ENCODE measurements at regions not wholly inside any gene's neighbourhood (a gene's known extent, or its start where the extent isn't known, plus 50 kb on each side); places are given as distances from the start of the nearest gene placed in this dataset.

GRCh38 chr6:146943664-146944063 lies 260.6 kb upstream of the STXBP5 start:
- TF ChIP-seq, protein P1, sequence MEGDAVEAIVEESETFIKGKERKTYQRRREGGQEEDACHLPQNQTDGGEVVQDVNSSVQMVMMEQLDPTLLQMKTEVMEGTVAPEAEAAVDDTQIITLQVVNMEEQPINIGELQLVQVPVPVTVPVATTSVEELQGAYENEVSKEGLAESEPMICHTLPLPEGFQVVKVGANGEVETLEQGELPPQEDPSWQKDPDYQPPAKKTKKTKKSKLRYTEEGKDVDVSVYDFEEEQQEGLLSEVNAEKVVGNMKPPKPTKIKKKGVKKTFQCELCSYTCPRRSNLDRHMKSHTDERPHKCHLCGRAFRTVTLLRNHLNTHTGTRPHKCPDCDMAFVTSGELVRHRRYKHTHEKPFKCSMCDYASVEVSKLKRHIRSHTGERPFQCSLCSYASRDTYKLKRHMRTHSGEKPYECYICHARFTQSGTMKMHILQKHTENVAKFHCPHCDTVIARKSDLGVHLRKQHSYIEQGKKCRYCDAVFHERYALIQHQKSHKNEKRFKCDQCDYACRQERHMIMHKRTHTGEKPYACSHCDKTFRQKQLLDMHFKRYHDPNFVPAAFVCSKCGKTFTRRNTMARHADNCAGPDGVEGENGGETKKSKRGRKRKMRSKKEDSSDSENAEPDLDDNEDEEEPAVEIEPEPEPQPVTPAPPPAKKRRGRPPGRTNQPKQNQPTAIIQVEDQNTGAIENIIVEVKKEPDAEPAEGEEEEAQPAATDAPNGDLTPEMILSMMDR (IDR thresholded peaks at IDR 0.05), result no peak
- no peak for TF ChIP-seq EZH2 (IDR thresholded peaks at IDR 0.05; ENCODE audit: borderline replicate concordance, insufficient read depth, low read depth, low read length, poor library complexity, severe bottlenecking)
- no peak overlapping the region for H2AFZ ChIP-seq (ENCODE audit: insufficient read depth, low read depth, low read length, poor library complexity, severe bottlenecking)
- no peak overlapping the region for H3K4me3 ChIP-seq (ENCODE audit: control extremely low read depth in 1 of 5, extremely low read depth in 1 of 5, insufficient read depth in 1 of 5, low read depth in 2 of 5, low read length in 4 of 5)
- no peaks in the 10 kb centered on the region for H3K27me3 ChIP-seq (replicated peaks in 1 of 4; ENCODE audit: control extremely low read depth in 1 of 4, control insufficient read depth in 3 of 4, insufficient read depth in 4 of 4, low read length in 3 of 4)
- no peaks in the 10 kb centered on the region for H3K4me1 ChIP-seq (ENCODE audit: control insufficient read depth in 2 of 2, insufficient read depth in 2 of 2, low read length in 2 of 2)
- no peaks in the 10 kb centered on the region for H4K20me1 ChIP-seq (ENCODE audit: control insufficient read depth, insufficient read depth, low read length, poor library complexity, severe bottlenecking)
- intact Hi-C loops (cut with micrococcal nuclease), result no loop called here
- ATAC-seq (ENCODE audit: low read depth) (no peak), DNase-seq (no peak)
- no peak overlapping the region for H3K4me2 ChIP-seq (replicated peaks; ENCODE audit: low read depth, low read length, poor library complexity, severe bottlenecking)
- H3K27ac ChIP-seq (ENCODE audit: low read length in 2 of 2), result no peak overlapping the region
- no peaks in the 10 kb centered on the region for H3K9me3 Mint-ChIP-seq (ENCODE audit: insufficient read depth)
- H3K79me2 ChIP-seq (ENCODE audit: control insufficient read depth, insufficient read depth, low read length), result no peaks in the 10 kb centered on the region
- POLR2A ChIA-PET, result no interaction called here
- H3K27ac Mint-ChIP-seq, result no peak overlapping the region
- H3K9me3 ChIP-seq (ENCODE audit: control extremely low read depth in 1 of 3, control insufficient read depth in 2 of 3, insufficient read depth in 1 of 3, low read length in 2 of 3), result peaks cover 0 to 12% (median 0%) of the 10 kb centered on the region in 3 donors
- H3K4me1 Mint-ChIP-seq, result no peaks in the 10 kb centered on the region
- CTCF ChIA-PET, result no interaction called here
- H3K27me3 Mint-ChIP-seq, result peaks cover 16% of the 10 kb centered on the region
- H3K4me3 Mint-ChIP-seq, result no peak overlapping the region
- H3K36me3 ChIP-seq (replicated peaks in 1 of 2; ENCODE audit: control extremely low read depth in 1 of 2, control insufficient read depth in 1 of 2, extremely low read depth in 1 of 2, insufficient read depth in 2 of 2, low read length in 1 of 2), result no peaks in the 10 kb centered on the region
- no peak overlapping the region for H3K9ac ChIP-seq (ENCODE audit: low read length)
- 100% methylated on average over 2 of the region's 4 CpGs for WGBS (ENCODE audit: insufficient coverage)

- H4K20me1 ChIP-seq (ENCODE audit: control insufficient read depth, insufficient read depth, low read length, poor library complexity, severe bottlenecking), result no peaks in the 10 kb centered on the region
- no peak overlapping the region for H3K27ac Mint-ChIP-seq
- H2AFZ ChIP-seq (ENCODE audit: insufficient read depth, low read depth, low read length, poor library complexity, severe bottlenecking), result no peak overlapping the region
These were observed 260.1 kb upstream of the STXBP5 start for GRCh38 chr6:146944077-146944476.

More at GRCh38 chr6:146944077-146944476, 260.1 kb upstream of the STXBP5 start:
- no peaks in the 10 kb centered on the region for H3K27me3 ChIP-seq (replicated peaks in 1 of 4; ENCODE audit: control extremely low read depth in 1 of 4, control insufficient read depth in 3 of 4, insufficient read depth in 4 of 4, low read length in 3 of 4)
- no peak overlapping the region for H3K27ac ChIP-seq (ENCODE audit: low read length in 2 of 2)
- peaks cover 16% of the 10 kb centered on the region for H3K27me3 Mint-ChIP-seq
- no peaks in the 10 kb centered on the region for H3K9me3 Mint-ChIP-seq (ENCODE audit: insufficient read depth)
- DNase-seq, result no peak
- no peak overlapping the region for H3K4me3 Mint-ChIP-seq
- POLR2A ChIA-PET, result no interaction called here
- peaks cover 0 to 12% (median 0%) of the 10 kb centered on the region in 3 donors for H3K9me3 ChIP-seq (ENCODE audit: control extremely low read depth in 1 of 3, control insufficient read depth in 2 of 3, insufficient read depth in 1 of 3, low read length in 2 of 3)
- CTCF ChIA-PET, result no interaction called here
- H3K4me2 ChIP-seq (replicated peaks; ENCODE audit: low read depth, low read length, poor library complexity, severe bottlenecking), result no peak overlapping the region
- no peak overlapping the region for H3K4me3 ChIP-seq (ENCODE audit: control extremely low read depth in 1 of 5, extremely low read depth in 1 of 5, insufficient read depth in 1 of 5, low read depth in 2 of 5, low read length in 4 of 5)
- H3K4me1 Mint-ChIP-seq, result no peaks in the 10 kb centered on the region
- ATAC-seq (ENCODE audit: low read depth), result no peak
- no peaks in the 10 kb centered on the region for H3K4me1 ChIP-seq (ENCODE audit: control insufficient read depth in 2 of 2, insufficient read depth in 2 of 2, low read length in 2 of 2)
- H3K79me2 ChIP-seq (ENCODE audit: control insufficient read depth, insufficient read depth, low read length), result no peaks in the 10 kb centered on the region
- H3K36me3 ChIP-seq (replicated peaks in 1 of 2; ENCODE audit: control extremely low read depth in 1 of 2, control insufficient read depth in 1 of 2, extremely low read depth in 1 of 2, insufficient read depth in 2 of 2, low read length in 1 of 2), result no peaks in the 10 kb centered on the region
- intact Hi-C loops (cut with micrococcal nuclease), result no loop called here
- TF ChIP-seq, protein P1 (IDR thresholded peaks at IDR 0.05), result no peak
- no peak for TF ChIP-seq EZH2 (IDR thresholded peaks at IDR 0.05; ENCODE audit: borderline replicate concordance, insufficient read depth, low read depth, low read length, poor library complexity, severe bottlenecking)
- no peak overlapping the region for H3K9ac ChIP-seq (ENCODE audit: low read length)

Measured in B cell (primary cell).